Glutamatergic neuron (in vitro differentiated cells): ENCODE measurements at regions not wholly inside any gene's neighbourhood (a gene's known extent, or its start where the extent isn't known, plus 50 kb on each side); places are given as distances from the start of the nearest gene placed in this dataset.

ENCODE experiments used
- DNase-seq: peaks from one replicate; pipeline ENCODE4 v3.0.0; 2022
- H3K27ac Mint-ChIP-seq: one replicate; pipeline ENCODE4 v1.8.0; 2020; ENCODE audit warnings: mild to moderate bottlenecking, mixed read lengths, inconsistent platforms; ENCODE audit not compliant: unreplicated experiment
- H3K27me3 Mint-ChIP-seq: one replicate; pipeline ENCODE4 v1.8.0; 2020; ENCODE audit warnings: mild to moderate bottlenecking, moderate library complexity, mixed read lengths, inconsistent platforms; ENCODE audit not compliant: unreplicated experiment
- H3K36me3 Mint-ChIP-seq: one replicate; pipeline ENCODE4 v1.8.0; 2020; ENCODE audit warnings: mild to moderate bottlenecking, mixed read lengths, inconsistent platforms; ENCODE audit not compliant: unreplicated experiment
- H3K4me1 Mint-ChIP-seq: one replicate; pipeline ENCODE4 v1.8.0; 2020; ENCODE audit warnings: mild to moderate bottlenecking, low read depth, mixed read lengths, inconsistent platforms; ENCODE audit not compliant: unreplicated experiment
- H3K4me3 Mint-ChIP-seq: one replicate; pipeline ENCODE4 v1.8.0; 2020; ENCODE audit warnings: mild to moderate bottlenecking, mixed read lengths, inconsistent platforms; ENCODE audit not compliant: unreplicated experiment
- H3K9me3 Mint-ChIP-seq: one replicate; pipeline ENCODE4 v1.8.0; 2020; ENCODE audit warnings: mild to moderate bottlenecking, moderate library complexity, mixed read lengths, inconsistent platforms; ENCODE audit not compliant: unreplicated experiment
- TF ChIP-seq, protein P1 (sequence below): fragments of 200-600 bp; sonication (generic); IDR thresholded peaks from one replicate; pipeline ENCODE4 v1.5.0; 2021; ENCODE audit not compliant: partially characterized antibody, unreplicated experiment

DNA sequence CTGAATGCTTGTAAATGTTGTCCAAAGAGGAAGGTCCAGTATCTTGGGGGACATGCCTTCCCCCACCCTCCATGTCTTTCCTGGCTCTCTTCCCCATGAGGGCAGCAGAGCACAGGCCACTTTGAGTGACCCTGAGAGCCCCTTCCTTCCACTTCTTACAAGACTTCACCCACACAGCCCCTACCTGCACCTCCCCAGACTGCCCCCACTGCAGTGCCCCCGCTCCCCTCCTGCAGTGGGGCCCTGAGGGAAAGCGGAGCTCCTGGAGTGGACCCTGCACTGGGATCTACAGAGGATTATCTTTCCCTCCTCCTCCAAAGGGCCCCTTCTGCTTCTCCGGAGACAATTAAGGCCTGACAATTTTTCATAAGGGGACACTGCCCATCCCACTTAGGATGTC, 326.8 kb downstream of the TCERG1L start:
- peaks cover 4% of the 10 kb centered on the region for H3K9me3 Mint-ChIP-seq
- no peaks in the 10 kb centered on the region for H3K4me1 Mint-ChIP-seq
- peaks cover 5% of the 10 kb centered on the region for H3K36me3 Mint-ChIP-seq
- H3K27me3 Mint-ChIP-seq: peaks cover 3% of the 10 kb centered on the region
- no peak for DNase-seq
- no peak overlapping the region for H3K27ac Mint-ChIP-seq
- H3K4me3 Mint-ChIP-seq: no peak overlapping the region
- TF ChIP-seq, protein P1, sequence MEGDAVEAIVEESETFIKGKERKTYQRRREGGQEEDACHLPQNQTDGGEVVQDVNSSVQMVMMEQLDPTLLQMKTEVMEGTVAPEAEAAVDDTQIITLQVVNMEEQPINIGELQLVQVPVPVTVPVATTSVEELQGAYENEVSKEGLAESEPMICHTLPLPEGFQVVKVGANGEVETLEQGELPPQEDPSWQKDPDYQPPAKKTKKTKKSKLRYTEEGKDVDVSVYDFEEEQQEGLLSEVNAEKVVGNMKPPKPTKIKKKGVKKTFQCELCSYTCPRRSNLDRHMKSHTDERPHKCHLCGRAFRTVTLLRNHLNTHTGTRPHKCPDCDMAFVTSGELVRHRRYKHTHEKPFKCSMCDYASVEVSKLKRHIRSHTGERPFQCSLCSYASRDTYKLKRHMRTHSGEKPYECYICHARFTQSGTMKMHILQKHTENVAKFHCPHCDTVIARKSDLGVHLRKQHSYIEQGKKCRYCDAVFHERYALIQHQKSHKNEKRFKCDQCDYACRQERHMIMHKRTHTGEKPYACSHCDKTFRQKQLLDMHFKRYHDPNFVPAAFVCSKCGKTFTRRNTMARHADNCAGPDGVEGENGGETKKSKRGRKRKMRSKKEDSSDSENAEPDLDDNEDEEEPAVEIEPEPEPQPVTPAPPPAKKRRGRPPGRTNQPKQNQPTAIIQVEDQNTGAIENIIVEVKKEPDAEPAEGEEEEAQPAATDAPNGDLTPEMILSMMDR: no peak

DNA sequence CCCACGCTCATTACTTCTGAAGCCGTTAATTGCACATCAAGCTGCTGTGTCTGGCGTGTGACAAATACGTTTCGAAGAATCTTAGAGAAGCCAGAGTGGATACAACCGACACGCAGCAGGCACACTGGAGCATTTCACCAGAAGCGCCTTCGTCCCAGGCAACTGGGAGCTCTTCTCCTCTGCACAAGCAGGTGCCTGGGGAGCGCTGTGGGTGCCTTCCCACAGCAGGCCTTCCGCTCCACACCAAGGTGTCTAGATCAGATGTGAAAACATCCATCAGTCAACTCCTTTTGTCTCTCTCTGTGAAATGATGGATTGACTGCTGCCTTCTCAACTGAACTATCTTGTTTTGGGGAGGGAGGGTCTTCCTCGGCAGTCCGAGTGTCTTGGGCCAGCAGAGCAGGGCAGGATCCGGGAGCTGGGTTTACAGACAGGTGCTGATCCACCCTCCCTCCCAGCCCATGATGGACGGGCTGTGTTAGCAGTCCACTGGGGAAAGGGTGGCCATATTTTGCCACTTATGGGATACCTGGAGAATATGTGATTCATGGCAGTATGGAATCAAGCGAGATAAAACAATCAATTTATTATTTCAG, 326.3 kb downstream of the TCERG1L start:
- H3K9me3 Mint-ChIP-seq: peaks cover 1% of the 10 kb centered on the region
- peaks cover 3% of the 10 kb centered on the region for H3K27me3 Mint-ChIP-seq
- DNase-seq: no peak
- H3K4me1 Mint-ChIP-seq: no peaks in the 10 kb centered on the region
- no peak overlapping the region for H3K4me3 Mint-ChIP-seq
- H3K36me3 Mint-ChIP-seq: peaks cover 9% of the 10 kb centered on the region
- TF ChIP-seq, protein P1: no peak
- H3K27ac Mint-ChIP-seq: no peak overlapping the region

DNA sequence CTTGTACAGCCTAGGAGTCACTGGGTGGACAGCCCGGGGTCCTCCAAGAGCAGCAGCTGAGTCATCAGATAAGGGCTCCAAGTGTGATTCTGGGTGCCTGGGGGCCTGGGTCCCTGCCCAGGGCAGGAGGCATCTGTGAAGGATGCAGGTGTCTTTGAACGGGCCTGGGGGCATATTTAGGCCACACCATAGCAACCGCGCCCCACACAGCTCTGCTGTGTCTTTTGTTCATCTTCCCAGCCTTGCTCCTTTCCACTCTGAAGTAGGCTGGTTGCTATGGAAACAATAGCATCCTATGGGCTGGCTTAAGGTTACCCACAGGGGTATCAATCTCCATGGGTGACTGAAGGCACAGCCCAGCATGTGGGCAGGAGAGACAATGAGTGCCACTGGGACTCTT, 324.7 kb downstream of the TCERG1L start:
- Mint-ChIP-seq H3K27me3 (peaks cover 3% of the 10 kb centered on the region), H3K36me3 (peaks cover 10% of the 10 kb centered on the region), H3K27ac (no peak overlapping the region), H3K4me1 (no peaks in the 10 kb centered on the region), H3K9me3 (peaks cover 1% of the 10 kb centered on the region), H3K4me3 (no peak overlapping the region)
- no peak for DNase-seq
- TF ChIP-seq, protein P1: no peak

DNA sequence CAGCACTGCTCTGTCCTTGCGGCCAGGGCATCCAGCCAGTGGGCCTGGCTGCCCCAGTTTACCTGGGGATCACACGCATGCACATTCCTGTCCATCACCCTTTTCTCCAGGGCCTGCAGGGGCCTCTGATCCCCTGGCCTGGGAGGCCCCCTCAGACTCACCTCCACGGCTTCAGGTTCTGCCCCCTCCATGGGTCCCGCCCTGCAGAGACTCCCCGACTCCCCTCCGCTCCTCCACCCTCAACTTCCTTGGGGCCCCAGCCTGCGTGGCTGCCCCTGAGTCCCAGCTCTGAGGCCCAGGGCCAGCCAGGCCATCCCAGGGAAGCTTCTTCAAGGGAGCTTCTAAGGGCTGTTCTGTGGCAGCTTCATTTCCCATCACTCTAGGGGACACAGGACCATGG, 324.1 kb downstream of the TCERG1L start:
- no peak for DNase-seq
- peaks cover 10% of the 10 kb centered on the region for H3K36me3 Mint-ChIP-seq
- H3K9me3 Mint-ChIP-seq: peaks cover 1% of the 10 kb centered on the region
- H3K27me3 Mint-ChIP-seq: peaks cover 3% of the 10 kb centered on the region
- no peak overlapping the region for H3K27ac Mint-ChIP-seq
- H3K4me1 Mint-ChIP-seq: no peaks in the 10 kb centered on the region
- no peak overlapping the region for H3K4me3 Mint-ChIP-seq
- TF ChIP-seq, protein P1: no peak

DNA sequence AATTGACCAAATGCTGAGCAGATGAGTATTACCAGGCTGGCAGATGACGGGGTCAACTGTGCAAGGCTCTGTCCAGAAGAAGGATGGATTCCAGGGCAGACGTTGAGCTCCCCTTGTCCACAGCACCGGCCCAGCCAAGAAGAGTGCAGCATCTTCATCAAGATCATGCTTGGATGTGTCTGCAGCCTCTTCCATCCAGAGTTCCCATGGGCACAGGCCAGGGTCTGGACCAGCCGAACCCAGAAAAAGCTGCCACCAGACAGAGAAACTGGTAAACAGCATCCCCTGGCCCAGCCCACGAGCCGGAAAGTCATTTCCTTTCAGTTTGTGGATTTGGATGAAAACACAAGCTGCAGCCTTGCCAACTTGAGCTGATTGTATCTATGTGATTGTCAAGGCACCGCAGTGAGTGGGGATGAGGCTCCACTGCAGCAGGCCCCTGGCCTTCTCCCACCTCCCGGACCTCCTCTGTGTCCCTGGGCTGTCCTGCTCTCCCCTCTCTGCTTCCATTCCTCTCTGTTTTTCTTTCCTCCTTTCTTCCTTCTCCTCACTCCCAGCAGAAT, 321.8 kb downstream of the TCERG1L start:
- no peak for DNase-seq
- H3K4me3 Mint-ChIP-seq: no peak overlapping the region
- TF ChIP-seq, protein P1: no peak
- H3K4me1 Mint-ChIP-seq: no peaks in the 10 kb centered on the region
- peaks cover 4% of the 10 kb centered on the region for H3K9me3 Mint-ChIP-seq
- H3K27ac Mint-ChIP-seq: no peak overlapping the region
- peaks cover 5% of the 10 kb centered on the region for H3K36me3 Mint-ChIP-seq
- no peaks in the 10 kb centered on the region for H3K27me3 Mint-ChIP-seq
